CD4-positive, alpha-beta T cell treated with Interleukin-4 for 1 hour (primary cell): ENCODE measurements at regions not wholly inside any gene's neighbourhood (a gene's known extent, or its start where the extent isn't known, plus 50 kb on each side); places are given as distances from the start of the nearest gene placed in this dataset.

Source experiments
- DNase-seq, 2 donors: peaks; one replicate each; pipeline ENCODE4 v3.0.0-alpha.2; 2020 to 2022

GRCh38 chr18:67957684-67958083 lies 441.2 kb upstream of the DSEL start:
- DNase-seq = no peak

DNA sequence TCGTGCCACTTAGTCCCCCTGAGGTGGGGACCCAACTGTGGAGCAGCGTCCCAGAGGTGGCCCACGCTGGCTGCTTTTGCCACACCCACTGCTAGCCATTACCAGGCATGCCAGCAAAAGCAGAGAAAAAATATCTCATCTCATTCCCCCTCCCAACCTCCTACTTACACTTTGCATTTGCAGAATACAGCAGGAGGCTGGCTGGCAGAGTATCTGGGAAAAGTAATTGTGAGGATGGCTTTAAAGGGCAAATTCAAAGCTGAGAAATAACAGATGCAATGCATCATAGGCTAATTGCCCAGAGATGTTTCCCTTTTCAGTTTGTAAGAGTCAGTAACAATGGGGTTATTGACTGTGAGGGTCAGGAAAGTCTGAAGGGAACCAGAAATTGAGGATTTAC lies 438.1 kb upstream of the DSEL start:
- no peak for DNase-seq

DNA sequence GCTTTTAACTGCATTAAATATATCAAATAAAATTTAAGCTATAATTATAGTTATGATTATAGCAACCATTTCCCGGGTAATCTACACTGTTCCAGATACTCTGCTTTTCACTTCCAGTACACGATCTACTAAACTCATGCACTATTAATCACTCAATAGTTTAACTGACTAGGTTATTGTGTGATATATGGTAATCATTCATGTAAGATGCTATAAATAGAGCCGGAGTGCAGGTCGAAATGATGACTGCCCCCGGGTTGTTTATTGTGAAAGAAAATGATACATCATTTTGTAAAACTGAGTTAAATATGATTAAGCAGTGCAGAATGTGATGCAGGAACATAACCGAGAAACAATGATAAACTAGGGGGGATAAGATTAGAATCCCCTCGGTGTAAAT lies 434.6 kb upstream of the DSEL start:
- DNase-seq = no peak

- DNase-seq = no peak
Measured at GRCh38 chr18:67938660-67939059, 422.1 kb upstream of the DSEL start.

DNA sequence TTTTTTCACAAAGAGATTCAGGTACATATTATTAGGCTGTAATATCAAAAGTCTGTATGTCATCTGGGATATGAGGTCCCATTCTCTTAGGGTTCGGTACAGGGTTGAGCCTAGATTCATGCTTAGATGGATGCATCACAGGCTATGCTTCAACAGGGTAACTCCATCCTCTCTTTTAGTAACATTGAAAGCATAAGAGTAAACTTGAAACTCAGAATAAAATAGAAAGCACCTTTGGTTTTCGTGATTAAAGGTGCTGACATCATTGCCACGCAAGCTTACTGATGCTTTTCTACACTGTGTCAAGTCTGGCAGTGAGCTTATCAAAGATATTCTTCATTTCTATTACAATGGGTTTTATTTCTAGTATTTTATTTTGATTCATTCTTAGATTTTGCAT lies 419.1 kb upstream of the DSEL start:
- no peak for DNase-seq

DNA sequence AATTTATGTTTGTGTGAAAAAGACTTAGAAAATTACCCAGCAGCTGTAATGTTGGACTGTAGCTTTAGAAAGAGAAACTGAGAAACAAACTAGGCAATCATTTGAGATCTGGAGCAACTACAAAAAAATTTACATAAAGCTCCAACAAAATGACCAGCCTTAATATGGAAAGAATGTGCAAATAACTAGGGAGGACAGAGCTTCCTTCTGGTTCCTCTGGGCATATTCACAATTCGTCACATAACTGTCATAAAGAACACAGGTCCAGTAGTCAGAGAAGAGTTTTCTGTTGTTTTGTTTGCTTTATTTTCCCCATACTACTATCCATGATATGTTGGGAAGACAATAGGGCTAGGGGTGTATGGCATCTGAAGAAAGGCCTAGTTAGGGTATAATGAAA lies 416.8 kb upstream of the DSEL start:
- DNase-seq = no peak

- DNase-seq = no peak
Measured at GRCh38 chr18:67932271-67932670, 415.8 kb upstream of the DSEL start.

GRCh38 chr18:67926929-67927864 lies 410.7 kb upstream of the DSEL start:
- no peak for DNase-seq

DNA sequence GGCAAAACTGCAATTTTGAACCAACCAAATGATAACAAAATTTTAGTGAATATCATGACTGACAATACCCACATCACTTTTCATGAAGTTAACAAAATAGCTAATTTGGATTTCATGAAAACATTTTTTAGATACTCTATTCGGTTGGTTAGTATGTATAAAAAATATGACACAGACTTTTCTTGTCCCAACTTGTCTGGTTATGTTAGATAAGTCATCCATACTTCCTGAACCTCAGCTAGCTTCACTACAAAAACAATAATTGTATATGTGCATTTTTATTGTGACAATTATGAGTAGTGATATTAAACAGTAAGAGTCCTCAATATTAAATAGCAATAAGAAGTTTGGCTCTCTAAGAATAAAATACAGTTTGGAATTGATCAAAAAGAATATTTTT lies 408.1 kb upstream of the DSEL start:
- no peak for DNase-seq

DNA sequence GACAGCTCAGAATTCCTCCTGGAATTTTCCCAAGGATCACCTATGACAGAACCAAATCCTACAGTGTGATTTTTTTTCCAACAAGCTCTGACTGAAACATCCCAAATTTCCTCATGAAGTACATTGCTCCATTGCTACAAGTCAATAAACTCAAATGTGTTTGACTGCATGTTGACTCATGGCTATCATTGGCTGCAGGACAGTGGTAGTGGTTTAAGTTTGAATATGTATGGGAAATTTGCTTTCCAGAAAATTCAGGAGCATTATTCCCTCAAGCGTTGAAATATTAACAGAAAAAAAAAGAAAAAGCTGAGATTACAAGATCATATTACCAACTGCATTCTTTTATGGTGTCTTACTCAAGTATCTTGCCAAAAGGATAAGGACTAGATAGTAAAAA lies 402.8 kb upstream of the DSEL start:
- DNase-seq = no peak

- no peak for DNase-seq
Measured at GRCh38 chr18:67916097-67916496, 399.6 kb upstream of the DSEL start.

DNA sequence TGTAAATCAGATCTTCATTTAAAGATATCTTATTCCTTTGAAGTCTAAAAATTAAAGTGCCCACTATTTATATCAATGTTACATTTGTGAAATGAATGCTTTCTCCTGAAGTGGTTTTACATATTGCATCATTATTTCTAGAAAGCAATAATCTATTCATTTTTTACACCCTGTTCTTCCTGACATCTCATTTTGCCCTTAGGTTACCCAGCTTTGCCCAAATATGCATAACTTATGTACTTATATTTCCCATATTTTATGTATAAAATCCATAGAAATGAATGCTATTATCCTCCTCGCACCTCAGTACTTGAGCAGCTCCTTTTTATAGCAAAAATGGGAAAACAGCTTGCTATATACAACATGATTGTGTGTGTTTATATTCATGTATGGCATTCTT lies 396.5 kb upstream of the DSEL start:
- no peak for DNase-seq

DNA sequence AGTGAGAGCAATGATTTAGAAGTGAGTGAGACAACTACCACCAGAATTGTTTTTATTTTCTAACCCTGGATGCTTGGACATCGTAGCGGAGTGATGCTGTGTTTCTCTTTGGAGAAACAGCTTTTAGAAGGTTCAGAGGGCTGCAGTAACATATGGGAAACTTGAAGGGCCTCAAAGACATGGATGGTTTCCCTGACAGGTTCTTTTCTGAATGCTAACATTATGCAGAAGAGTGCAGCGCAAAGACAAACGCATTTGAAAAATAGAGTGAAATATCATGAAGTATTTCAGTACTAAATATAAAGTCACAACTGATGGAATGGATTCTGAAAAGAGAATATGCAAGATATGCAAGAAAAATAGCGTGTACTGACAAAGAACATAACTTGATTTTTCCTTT lies 385.1 kb upstream of the DSEL start:
- DNase-seq = no peak

DNA sequence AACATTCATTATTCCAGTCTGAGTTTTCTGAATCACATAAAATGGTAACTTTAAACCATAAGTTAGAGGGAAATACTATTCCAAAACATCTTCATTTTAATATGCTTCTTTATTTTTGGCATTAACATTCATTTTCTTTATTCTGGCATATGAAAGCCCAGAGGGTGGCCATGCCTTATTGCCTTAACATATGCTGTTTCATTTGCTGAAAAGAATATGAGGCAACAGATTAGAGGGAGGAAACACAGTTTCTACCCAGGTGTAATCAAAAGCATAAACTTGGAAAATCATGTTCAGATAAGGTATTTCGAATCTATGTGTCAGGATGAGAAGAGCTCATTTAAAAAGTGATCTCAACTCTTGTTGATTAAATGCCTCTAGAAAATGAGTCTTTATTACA lies 379.9 kb upstream of the DSEL start:
- no peak for DNase-seq

DNA sequence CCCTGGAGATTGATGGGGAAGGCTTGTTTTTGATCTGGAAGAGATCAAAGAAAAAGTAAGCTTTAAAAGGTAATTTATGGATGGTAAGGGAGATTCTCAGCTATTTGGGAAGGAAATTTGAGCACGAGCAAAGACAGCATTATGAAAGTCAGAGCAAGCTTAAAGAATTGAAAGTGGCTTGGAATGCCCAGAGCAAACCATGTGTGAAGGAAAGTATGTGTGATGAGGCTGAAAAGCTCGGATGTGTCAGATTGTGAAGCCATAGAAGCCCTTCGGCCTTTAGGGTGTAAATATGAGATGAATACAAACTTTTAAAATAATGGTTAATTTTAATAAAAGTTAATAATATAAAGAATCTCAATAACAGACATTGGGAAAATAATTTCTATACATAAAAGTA lies 377.4 kb upstream of the DSEL start:
- DNase-seq = no peak

GRCh38 chr18:67876871-67877270 lies 360.4 kb upstream of the DSEL start:
- no peak for DNase-seq

GRCh38 chr18:67875944-67876343 lies 359.4 kb upstream of the DSEL start:
- no peak for DNase-seq

DNA sequence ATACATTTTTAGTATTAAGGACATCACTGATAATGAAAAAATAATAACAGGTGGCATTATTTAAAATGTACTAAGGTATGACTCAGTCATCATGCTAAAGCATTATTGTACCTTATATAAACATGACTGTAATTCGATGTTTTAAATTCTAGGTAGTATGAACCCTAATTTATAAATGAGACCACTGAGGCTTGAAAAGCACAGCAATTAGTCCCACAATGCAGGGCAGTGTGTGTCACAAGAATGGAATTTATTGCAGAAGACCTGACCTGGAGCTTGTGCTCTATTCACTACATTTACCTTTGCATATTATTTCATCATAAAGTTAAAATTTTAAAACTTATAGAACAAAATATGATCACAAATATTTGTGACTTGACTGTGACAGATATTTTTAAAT lies 358.5 kb upstream of the DSEL start:
- DNase-seq = no peak

GRCh38 chr18:67865400-67865799 lies 348.9 kb upstream of the DSEL start:
- DNase-seq = no peak

GRCh38 chr18:67864677-67865340 lies 348.3 kb upstream of the DSEL start:
- DNase-seq = no peak

- no peak for DNase-seq
Measured at GRCh38 chr18:67862069-67862468, 345.5 kb upstream of the DSEL start.

- no peak for DNase-seq
Measured at GRCh38 chr18:67854340-67854739, 337.8 kb upstream of the DSEL start.

DNA sequence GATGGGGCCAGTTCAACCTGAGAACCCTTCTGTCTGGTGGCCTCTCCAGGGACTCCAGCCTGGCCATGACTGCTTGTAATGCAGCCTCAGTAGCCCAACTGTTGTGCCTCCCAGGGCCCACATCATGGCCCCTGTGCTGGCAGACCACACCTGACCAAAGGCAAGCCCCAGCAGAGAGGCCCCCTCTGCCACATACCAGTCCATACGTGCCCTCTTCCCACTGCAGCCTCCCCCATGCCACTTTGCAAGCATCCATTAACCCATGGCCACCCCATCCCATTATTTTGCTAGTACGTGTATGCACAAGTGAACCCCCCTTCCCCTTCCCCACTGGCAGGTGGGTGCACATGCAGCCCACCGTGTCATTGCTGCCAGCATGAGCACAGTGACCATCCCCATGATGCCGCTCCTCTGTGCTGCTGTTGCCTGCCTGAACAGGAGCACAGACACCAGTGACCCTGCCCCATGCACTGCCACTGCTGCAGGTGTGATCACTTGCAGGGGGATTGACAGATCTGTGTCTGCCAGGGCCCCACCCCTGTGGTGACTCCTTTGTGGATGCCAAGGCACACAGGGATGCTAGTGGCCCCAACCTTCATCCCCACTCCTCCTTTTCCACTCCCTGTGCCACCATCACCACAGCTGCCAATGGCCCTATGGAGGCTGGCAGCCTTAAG lies 330.0 kb upstream of the DSEL start:
- no peak for DNase-seq

- DNase-seq = no peak
Measured at GRCh38 chr18:67845035-67845434, 328.5 kb upstream of the DSEL start.
